GM10266 (cell line): ENCODE measurements at regions not wholly inside any gene's neighbourhood (a gene's known extent, or its start where the extent isn't known, plus 50 kb on each side); places are given as distances from the start of the nearest gene placed in this dataset.

ENCODE experiments used
- DNase-seq: peaks from one replicate; pipeline ENCODE4 v3.0.0; 2012; ENCODE audit errors: extremely low spot score
- TF ChIP-seq, protein P1 (sequence below): IDR thresholded peaks from 2 replicates; pipeline ENCODE4 v1.5.1; 2012; ENCODE audit warnings: mild to moderate bottlenecking, low read depth; ENCODE audit not compliant: control insufficient read depth, insufficient read depth; ENCODE audit errors: missing control alignments

DNA sequence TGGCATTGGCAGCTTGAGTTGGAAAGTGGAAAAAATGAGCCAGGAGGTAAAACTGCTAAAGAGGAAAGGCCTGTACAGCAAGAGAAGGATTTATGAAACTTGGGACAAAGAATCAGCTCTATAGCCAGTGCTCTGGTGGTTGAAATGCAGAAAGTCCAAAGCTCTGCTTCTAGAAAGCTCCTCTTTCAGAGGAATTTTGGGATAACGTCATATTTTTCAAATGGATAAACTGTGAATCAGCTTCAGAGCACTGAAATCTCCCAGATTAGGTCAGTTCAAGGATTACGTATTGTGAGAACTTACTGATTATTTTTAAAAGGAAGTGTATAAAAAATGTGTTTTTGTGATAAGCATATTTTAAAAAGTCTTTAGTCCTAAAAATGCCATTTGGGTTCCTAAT lies 203.1 kb upstream of the CNOT2 start:
- no peak for DNase-seq
- TF ChIP-seq, protein P1, sequence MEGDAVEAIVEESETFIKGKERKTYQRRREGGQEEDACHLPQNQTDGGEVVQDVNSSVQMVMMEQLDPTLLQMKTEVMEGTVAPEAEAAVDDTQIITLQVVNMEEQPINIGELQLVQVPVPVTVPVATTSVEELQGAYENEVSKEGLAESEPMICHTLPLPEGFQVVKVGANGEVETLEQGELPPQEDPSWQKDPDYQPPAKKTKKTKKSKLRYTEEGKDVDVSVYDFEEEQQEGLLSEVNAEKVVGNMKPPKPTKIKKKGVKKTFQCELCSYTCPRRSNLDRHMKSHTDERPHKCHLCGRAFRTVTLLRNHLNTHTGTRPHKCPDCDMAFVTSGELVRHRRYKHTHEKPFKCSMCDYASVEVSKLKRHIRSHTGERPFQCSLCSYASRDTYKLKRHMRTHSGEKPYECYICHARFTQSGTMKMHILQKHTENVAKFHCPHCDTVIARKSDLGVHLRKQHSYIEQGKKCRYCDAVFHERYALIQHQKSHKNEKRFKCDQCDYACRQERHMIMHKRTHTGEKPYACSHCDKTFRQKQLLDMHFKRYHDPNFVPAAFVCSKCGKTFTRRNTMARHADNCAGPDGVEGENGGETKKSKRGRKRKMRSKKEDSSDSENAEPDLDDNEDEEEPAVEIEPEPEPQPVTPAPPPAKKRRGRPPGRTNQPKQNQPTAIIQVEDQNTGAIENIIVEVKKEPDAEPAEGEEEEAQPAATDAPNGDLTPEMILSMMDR: no peak

DNA sequence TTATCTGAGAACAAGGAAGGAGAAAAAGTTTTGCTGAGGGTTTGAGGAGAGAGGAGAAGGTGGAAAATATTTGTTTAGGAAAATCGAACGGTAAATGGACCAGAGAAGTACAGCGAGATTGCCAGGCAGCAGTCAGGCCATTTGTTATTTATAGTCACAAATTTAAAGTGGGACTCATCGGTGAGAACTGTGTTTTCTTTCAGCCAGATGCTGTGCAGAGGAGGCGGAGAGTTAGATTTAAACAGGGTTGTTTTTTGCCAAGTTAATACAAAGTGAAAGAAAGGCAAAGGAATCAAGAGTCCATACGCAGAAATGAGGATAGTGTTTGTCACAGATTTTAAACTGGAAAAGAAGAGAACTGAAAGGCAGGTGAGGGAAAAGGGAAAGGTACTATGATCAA lies 200.6 kb upstream of the CNOT2 start:
- DNase-seq: no peak
- TF ChIP-seq, protein P1: no peak

DNA sequence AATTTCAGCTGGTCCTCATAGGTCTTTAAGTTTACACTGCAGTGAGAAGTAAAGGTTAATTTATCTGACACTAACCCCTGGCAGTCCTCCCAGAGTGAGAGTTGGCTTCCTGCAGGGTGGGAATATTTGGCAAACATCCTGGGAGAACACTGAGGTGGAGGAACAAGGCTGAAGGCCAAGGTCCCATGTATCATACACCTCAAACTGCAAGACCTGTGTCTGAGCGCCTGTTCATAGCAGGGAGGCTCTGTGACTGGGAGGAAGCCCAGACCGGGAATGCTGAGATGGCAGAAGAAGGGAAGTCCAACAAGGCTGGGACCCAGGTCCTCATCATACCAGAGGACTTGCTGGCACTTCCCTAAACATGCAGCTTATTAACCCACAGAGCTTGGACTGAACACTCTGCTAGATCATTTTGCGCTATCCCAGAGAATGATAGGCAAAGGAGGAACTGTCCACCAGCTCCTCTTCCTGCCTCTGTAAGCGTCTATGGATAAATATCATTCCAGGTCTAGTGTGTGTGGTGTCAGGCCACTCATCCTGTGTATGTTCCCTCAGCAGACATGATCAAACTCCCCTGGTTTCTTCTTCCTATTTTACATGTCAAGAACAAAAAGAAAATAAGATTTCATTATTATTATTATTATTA lies 199.6 kb upstream of the CNOT2 start:
- DNase-seq: no peak
- TF ChIP-seq, protein P1: no peak

DNA sequence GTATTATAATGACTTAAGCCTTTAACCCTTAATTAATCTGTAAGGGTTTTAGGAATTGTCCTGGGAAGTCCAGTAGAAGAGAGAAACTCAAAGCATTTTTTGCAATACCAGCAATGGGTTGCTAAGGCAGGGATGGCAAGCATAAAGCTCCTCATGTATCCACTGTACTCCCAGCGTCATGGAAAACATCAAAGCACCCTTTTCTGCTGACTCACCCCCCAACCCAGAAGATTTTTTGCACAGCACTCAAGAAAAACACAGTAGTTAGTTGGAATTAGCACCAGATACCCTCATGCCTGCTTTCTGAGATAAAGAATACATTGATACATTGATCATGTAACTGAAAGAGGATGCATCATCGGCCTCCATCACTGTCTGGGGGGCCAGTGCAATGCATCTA lies 199.1 kb upstream of the CNOT2 start:
- no peak for DNase-seq
- TF ChIP-seq, protein P1: no peak

DNA sequence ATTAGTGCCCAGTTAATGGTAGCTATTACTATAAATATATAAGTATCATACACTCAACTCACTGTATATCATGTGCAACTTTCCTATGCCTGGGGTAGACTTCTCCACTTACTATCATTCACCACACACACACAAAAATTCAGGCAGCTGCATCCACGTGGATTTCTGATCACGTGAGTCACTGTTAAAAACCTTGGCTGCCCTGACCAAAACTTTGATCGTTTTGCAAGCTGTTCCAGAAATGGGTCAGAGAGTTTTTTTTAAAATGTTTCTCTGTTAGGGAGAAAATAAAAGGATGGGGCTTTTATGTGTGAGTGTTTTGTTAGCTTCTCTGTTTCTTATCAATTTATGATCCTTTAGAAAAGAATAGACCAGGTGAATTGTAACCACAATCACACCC lies 198.2 kb upstream of the CNOT2 start:
- no peak for DNase-seq
- TF ChIP-seq, protein P1: no peak

DNA sequence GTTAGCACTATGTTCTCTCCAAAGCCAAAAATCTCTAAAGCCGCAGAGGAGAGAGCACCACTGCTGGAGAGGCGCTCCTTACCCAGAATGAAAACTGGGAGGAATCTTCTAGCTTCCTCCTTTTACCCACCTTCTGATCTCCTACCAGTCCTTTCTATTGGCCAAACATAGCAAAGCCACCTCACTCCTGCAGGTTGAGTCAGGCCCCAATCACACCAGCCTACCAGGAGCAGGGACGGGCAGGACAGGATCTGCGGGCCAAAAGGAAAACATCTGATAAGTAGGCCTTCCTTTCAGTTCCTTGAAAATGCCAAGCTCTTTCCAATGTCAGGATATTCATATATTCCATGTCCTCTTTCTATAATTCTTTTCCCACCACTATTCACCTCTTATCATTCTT lies 197.7 kb upstream of the CNOT2 start:
- no peak for DNase-seq
- TF ChIP-seq, protein P1: no peak

DNA sequence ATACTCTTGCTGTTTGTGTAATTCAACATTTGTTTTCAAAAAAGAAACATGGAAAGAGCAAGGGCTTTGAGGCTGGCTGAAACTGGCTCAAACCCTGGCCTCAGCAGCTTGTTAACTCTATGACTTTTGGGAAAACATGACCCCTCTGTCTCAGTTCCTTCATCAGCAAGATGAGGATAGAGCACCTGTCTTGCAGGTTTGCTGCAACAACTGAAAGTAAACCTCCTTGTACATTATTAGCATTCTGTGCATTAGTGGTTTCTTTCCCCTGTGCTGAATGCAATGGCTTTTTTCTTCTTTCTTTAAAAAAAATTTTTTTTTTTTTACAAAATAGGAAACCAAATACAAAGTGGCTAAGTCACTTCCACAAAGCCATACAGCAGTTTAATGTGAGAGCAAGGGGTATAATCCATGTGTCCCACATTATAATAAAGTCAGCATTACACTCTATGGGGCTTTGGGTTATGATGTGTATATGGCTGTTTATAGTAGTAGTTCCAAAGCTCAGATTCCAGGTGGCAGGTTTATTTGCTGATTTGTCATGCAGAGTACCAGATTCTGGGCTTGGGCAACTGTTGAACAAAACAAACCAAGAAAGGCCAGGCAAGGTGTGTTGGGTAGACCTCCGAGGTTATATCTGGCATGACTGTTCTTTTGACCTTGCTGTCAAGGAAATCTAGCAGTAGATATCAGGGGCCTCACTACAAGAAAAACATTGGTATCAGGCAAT lies 194.5 kb upstream of the CNOT2 start:
- no peak for DNase-seq
- TF ChIP-seq, protein P1: no peak
